ENCODE measurements at regions not wholly inside any gene's neighbourhood (a gene's known extent, or its start where the extent isn't known, plus 50 kb on each side); places are given as distances from the start of the nearest gene placed in this dataset.

GRCh38 chr1:17953921-17954320 lies 153.7 kb upstream of the IGSF21 start:
- no peak for TF ChIP-seq CTCF (IDR thresholded peaks at IDR 0.05)
- no peak for TF ChIP-seq EZH2 (IDR thresholded peaks at IDR 0.05; ENCODE audit: borderline replicate concordance, insufficient read depth, low read depth, low read length, poor library complexity, severe bottlenecking)
